Esophagus muscularis mucosa (tissue), 3 donors: ENCODE measurements at regions not wholly inside any gene's neighbourhood (a gene's known extent, or its start where the extent isn't known, plus 50 kb on each side); places are given as distances from the start of the nearest gene placed in this dataset.

ENCODE experiments used
- small RNA-seq, 3 donors: library from RNA; depleted of rRNA; stranded (forward); fragments of <200 nt; gene quantifications; one replicate each; pipeline ENCODE3, GENCODE V24; 2016

Small RNA genes in the stretch of these regions (small RNA-seq; reads per million reads assigned to genes)
- 0 to 0.19 (median 0) reads per million in 3 donors for gene RNA5SP430
